ENCODE measurements at regions not wholly inside any gene's neighbourhood (a gene's known extent, or its start where the extent isn't known, plus 50 kb on each side); places are given as distances from the start of the nearest gene placed in this dataset.

GRCh38 chr14:61215222-61216020 is 65.7 kb downstream of the TMEM30B start:
- H3K36me3 ChIP-seq (ENCODE audit: control insufficient read depth, insufficient read depth, low read length): no peaks in the 10 kb centered on the region
- peaks cover 4% of the 10 kb centered on the region for H3K4me1 ChIP-seq (ENCODE audit: control insufficient read depth, insufficient read depth, low read length)
- DNase-seq (ENCODE audit: low read depth, low spot score): no peak
- H3K27ac ChIP-seq (ENCODE audit: low read length): no peak overlapping the region
- no peaks in the 10 kb centered on the region for H3K27me3 ChIP-seq (ENCODE audit: control insufficient read depth, insufficient read depth, low read length)
- no peak overlapping the region for H3K4me3 ChIP-seq (ENCODE audit: low read length)
- no CpG with 5 or more reads among the region's 5 CpGs for WGBS (ENCODE audit: insufficient coverage, insufficient read length)
- no peaks in the 10 kb centered on the region for H3K9me3 ChIP-seq (ENCODE audit: control insufficient read depth, insufficient read depth, low read length)

- H3K27ac ChIP-seq (ENCODE audit: low read length): no peak overlapping the region
- WGBS (ENCODE audit: insufficient coverage, insufficient read length): no CpG with 5 or more reads among the region's 4 CpGs
These were observed 67.2 kb downstream of the TMEM30B start for GRCh38 chr14:61213920-61214319.

GRCh38 chr14:61213191-61213621 is 67.9 kb downstream of the TMEM30B start:
- Histone ChIP-seq H3K9me3 (ENCODE audit: control insufficient read depth, insufficient read depth, low read length) (no peaks in the 10 kb centered on the region), H3K27me3 (ENCODE audit: control insufficient read depth, insufficient read depth, low read length) (no peaks in the 10 kb centered on the region), H3K4me3 (ENCODE audit: low read length) (no peak overlapping the region), H3K36me3 (ENCODE audit: control insufficient read depth, insufficient read depth, low read length) (no peaks in the 10 kb centered on the region), H3K27ac (ENCODE audit: low read length) (no peak overlapping the region), H3K4me1 (ENCODE audit: control insufficient read depth, insufficient read depth, low read length) (no peaks in the 10 kb centered on the region; the same call in 1 of the 2 replicates)
- no peak for DNase-seq (ENCODE audit: low read depth, low spot score)
- WGBS (ENCODE audit: insufficient coverage, insufficient read length): no CpG with 5 or more reads among the region's 3 CpGs

More at GRCh38 chr14:61213920-61214319, 67.2 kb downstream of the TMEM30B start:
- no peak for DNase-seq (ENCODE audit: low read depth, low spot score)
- Histone ChIP-seq H3K36me3 (ENCODE audit: control insufficient read depth, insufficient read depth, low read length) (no peaks in the 10 kb centered on the region), H3K27me3 (ENCODE audit: control insufficient read depth, insufficient read depth, low read length) (no peaks in the 10 kb centered on the region), H3K4me1 (ENCODE audit: control insufficient read depth, insufficient read depth, low read length) (peaks cover 4% of the 10 kb centered on the region), H3K9me3 (ENCODE audit: control insufficient read depth, insufficient read depth, low read length) (no peaks in the 10 kb centered on the region), H3K4me3 (ENCODE audit: low read length) (no peak overlapping the region)

- Histone ChIP-seq H3K4me1 (ENCODE audit: control insufficient read depth, insufficient read depth, low read length) (no peaks in the 10 kb centered on the region), H3K27me3 (ENCODE audit: control insufficient read depth, insufficient read depth, low read length) (no peaks in the 10 kb centered on the region), H3K27ac (ENCODE audit: low read length) (no peak overlapping the region), H3K9me3 (ENCODE audit: control insufficient read depth, insufficient read depth, low read length) (no peaks in the 10 kb centered on the region), H3K36me3 (ENCODE audit: control insufficient read depth, insufficient read depth, low read length) (no peaks in the 10 kb centered on the region), H3K4me3 (ENCODE audit: low read length) (no peak overlapping the region)
- DNase-seq (ENCODE audit: low read depth, low spot score): no peak
- WGBS (ENCODE audit: insufficient coverage, insufficient read length): no CpG with 5 or more reads among the region's 1 CpG
These were observed 68.6 kb downstream of the TMEM30B start for GRCh38 chr14:61212546-61212945.

GRCh38 chr14:61211476-61212255 is 69.5 kb downstream of the TMEM30B start:
- H3K27ac ChIP-seq (ENCODE audit: low read length): no peak overlapping the region
- H3K4me1 ChIP-seq (ENCODE audit: control insufficient read depth, insufficient read depth, low read length): no peaks in the 10 kb centered on the region
- no peak for DNase-seq (ENCODE audit: low read depth, low spot score)
- H3K4me3 ChIP-seq (ENCODE audit: low read length): no peak overlapping the region
- H3K27me3 ChIP-seq (ENCODE audit: control insufficient read depth, insufficient read depth, low read length): no peaks in the 10 kb centered on the region
- H3K36me3 ChIP-seq (ENCODE audit: control insufficient read depth, insufficient read depth, low read length): no peaks in the 10 kb centered on the region
- no CpG with 5 or more reads among the region's 9 CpGs for WGBS (ENCODE audit: insufficient coverage, insufficient read length)
- H3K9me3 ChIP-seq (ENCODE audit: control insufficient read depth, insufficient read depth, low read length): no peaks in the 10 kb centered on the region

GRCh38 chr14:61203081-61203753 is 77.9 kb downstream of the TMEM30B start:
- Histone ChIP-seq H3K4me1 (ENCODE audit: control insufficient read depth, insufficient read depth, low read length) (0 out of 2 replicates have a peak, but pooled peaks cover 1% of the 10 kb centered on the region), H3K36me3 (ENCODE audit: control insufficient read depth, insufficient read depth, low read length) (no peaks in the 10 kb centered on the region), H3K4me3 (ENCODE audit: low read length) (no peak overlapping the region), H3K9me3 (ENCODE audit: control insufficient read depth, insufficient read depth, low read length) (no peaks in the 10 kb centered on the region), H3K27ac (ENCODE audit: low read length) (no peak overlapping the region), H3K27me3 (ENCODE audit: control insufficient read depth, insufficient read depth, low read length) (no peaks in the 10 kb centered on the region)
- no peak for DNase-seq (ENCODE audit: low read depth, low spot score)
- WGBS (ENCODE audit: insufficient coverage, insufficient read length): no CpG with 5 or more reads among the region's 10 CpGs

GRCh38 chr14:61202124-61202523 is 79.0 kb downstream of the TMEM30B start:
- no peaks in the 10 kb centered on the region for H3K9me3 ChIP-seq (ENCODE audit: control insufficient read depth, insufficient read depth, low read length)
- no peak overlapping the region for H3K27ac ChIP-seq (ENCODE audit: low read length)
- WGBS (ENCODE audit: insufficient coverage, insufficient read length): no CpG with 5 or more reads among the region's 3 CpGs
- H3K4me3 ChIP-seq (ENCODE audit: low read length): no peak overlapping the region
- H3K27me3 ChIP-seq (ENCODE audit: control insufficient read depth, insufficient read depth, low read length): no peaks in the 10 kb centered on the region
- DNase-seq (ENCODE audit: low read depth, low spot score): no peak
- no peaks in the 10 kb centered on the region for H3K36me3 ChIP-seq (ENCODE audit: control insufficient read depth, insufficient read depth, low read length)
- H3K4me1 ChIP-seq (ENCODE audit: control insufficient read depth, insufficient read depth, low read length): 0 out of 2 replicates have a peak, but pooled peaks cover 1% of the 10 kb centered on the region

GRCh38 chr14:61201171-61201570 is 80.0 kb downstream of the TMEM30B start:
- DNase-seq (ENCODE audit: low read depth, low spot score): no peak
- no CpG with 5 or more reads among the region's 3 CpGs for WGBS (ENCODE audit: insufficient coverage, insufficient read length)
- H3K27ac ChIP-seq (ENCODE audit: low read length): no peak overlapping the region

GRCh38 chr14:61197416-61197815 is 83.7 kb downstream of the TMEM30B start:
- no peaks in the 10 kb centered on the region for H3K9me3 ChIP-seq (ENCODE audit: control insufficient read depth, insufficient read depth, low read length)
- no peak overlapping the region for H3K4me3 ChIP-seq (ENCODE audit: low read length)
- no peaks in the 10 kb centered on the region for H3K4me1 ChIP-seq (ENCODE audit: control insufficient read depth, insufficient read depth, low read length)
- no peak overlapping the region for H3K27ac ChIP-seq (ENCODE audit: low read length)
- no peaks in the 10 kb centered on the region for H3K27me3 ChIP-seq (ENCODE audit: control insufficient read depth, insufficient read depth, low read length)
- no peaks in the 10 kb centered on the region for H3K36me3 ChIP-seq (ENCODE audit: control insufficient read depth, insufficient read depth, low read length)
- WGBS (ENCODE audit: insufficient coverage, insufficient read length): no CpG with 5 or more reads among the region's 4 CpGs
- DNase-seq (ENCODE audit: low read depth, low spot score): no peak

More at GRCh38 chr14:61201171-61201570, 80.0 kb downstream of the TMEM30B start:
- no peaks in the 10 kb centered on the region for H3K27me3 ChIP-seq (ENCODE audit: control insufficient read depth, insufficient read depth, low read length)
- no peaks in the 10 kb centered on the region for H3K9me3 ChIP-seq (ENCODE audit: control insufficient read depth, insufficient read depth, low read length)
- 0 out of 2 replicates have a peak, but pooled peaks cover 1% of the 10 kb centered on the region for H3K4me1 ChIP-seq (ENCODE audit: control insufficient read depth, insufficient read depth, low read length)
- no peak overlapping the region for H3K4me3 ChIP-seq (ENCODE audit: low read length)
- no peaks in the 10 kb centered on the region for H3K36me3 ChIP-seq (ENCODE audit: control insufficient read depth, insufficient read depth, low read length)

GRCh38 chr14:61196792-61197191 is 84.3 kb downstream of the TMEM30B start:
- DNase-seq (ENCODE audit: low read depth, low spot score): no peak

More at GRCh38 chr14:61196792-61197191, 84.3 kb downstream of the TMEM30B start:
- Histone ChIP-seq H3K27me3 (ENCODE audit: control insufficient read depth, insufficient read depth, low read length) (no peaks in the 10 kb centered on the region), H3K4me1 (ENCODE audit: control insufficient read depth, insufficient read depth, low read length) (no peaks in the 10 kb centered on the region), H3K36me3 (ENCODE audit: control insufficient read depth, insufficient read depth, low read length) (no peaks in the 10 kb centered on the region), H3K27ac (ENCODE audit: low read length) (no peak overlapping the region), H3K9me3 (ENCODE audit: control insufficient read depth, insufficient read depth, low read length) (no peaks in the 10 kb centered on the region), H3K4me3 (ENCODE audit: low read length) (no peak overlapping the region)
- no CpG with 5 or more reads among the region's 3 CpGs for WGBS (ENCODE audit: insufficient coverage, insufficient read length)

All from iPS DF 6.9 (cell line).